ENCODE measurements at regions not wholly inside any gene's neighbourhood (a gene's known extent, or its start where the extent isn't known, plus 50 kb on each side); places are given as distances from the start of the nearest gene placed in this dataset.

DNA sequence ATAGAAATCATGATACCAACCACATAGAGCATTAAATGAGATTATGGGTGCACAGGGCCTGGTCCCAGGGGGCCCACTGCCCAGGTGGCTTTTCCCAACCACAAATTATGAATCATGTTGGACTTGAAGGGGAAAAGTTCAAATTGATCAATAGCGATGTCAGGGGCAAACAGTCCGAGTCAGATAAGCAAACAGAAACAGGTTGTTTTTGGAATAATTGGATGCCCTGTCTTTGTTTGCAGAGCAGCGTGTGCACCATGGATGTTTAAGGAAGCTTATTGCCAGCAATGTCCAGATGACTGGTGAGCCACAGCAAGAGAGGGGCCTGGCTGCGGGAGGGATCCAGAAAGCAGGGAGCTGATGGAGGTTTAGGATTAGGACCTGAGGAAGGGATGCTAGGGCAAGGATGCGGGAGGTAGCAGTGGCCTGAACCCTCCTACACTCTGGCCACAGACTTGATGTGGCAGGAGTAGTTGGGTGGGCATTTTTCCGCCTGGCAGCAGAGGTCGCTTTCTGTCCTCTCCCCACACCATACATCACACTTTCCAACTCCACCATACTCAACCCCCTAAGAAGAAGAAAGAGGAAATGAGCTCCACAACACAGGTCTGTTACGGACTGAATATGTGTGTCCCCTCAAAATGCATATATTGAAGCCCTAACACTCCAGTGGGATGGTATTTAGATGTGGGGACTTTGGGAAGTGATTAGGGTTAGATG is 266.4 kb upstream of the RPL38 start:
- TF ChIP-seq, protein P1, sequence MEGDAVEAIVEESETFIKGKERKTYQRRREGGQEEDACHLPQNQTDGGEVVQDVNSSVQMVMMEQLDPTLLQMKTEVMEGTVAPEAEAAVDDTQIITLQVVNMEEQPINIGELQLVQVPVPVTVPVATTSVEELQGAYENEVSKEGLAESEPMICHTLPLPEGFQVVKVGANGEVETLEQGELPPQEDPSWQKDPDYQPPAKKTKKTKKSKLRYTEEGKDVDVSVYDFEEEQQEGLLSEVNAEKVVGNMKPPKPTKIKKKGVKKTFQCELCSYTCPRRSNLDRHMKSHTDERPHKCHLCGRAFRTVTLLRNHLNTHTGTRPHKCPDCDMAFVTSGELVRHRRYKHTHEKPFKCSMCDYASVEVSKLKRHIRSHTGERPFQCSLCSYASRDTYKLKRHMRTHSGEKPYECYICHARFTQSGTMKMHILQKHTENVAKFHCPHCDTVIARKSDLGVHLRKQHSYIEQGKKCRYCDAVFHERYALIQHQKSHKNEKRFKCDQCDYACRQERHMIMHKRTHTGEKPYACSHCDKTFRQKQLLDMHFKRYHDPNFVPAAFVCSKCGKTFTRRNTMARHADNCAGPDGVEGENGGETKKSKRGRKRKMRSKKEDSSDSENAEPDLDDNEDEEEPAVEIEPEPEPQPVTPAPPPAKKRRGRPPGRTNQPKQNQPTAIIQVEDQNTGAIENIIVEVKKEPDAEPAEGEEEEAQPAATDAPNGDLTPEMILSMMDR (IDR thresholded peaks at IDR 0.05; ENCODE audit: low read depth, low read length), result no peak
- DNase-seq (ENCODE audit: extremely low read depth, low read depth), result no peak

DNA sequence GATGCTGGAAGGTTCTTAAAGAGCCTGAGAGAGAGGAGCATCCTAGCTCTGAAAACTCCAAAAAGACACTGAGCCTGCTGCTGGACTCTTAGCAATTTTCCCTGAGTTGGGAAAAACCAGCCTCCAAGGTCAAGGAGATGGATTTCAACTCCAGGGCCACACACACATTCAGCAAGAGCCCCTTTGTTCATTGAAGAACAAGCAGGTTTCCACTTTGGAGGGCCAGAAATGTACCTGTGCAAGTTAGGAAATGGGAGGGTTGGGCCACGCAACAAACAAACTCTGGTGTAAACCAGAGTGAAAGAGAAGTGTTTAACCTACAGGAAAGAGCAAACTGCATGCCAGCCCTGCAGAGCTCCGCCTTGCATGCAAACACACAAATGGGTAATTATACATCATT is 264.8 kb upstream of the RPL38 start:
- TF ChIP-seq, protein P1 (IDR thresholded peaks at IDR 0.05; ENCODE audit: low read depth, low read length), result no peak
- no peak for DNase-seq (ENCODE audit: extremely low read depth, low read depth)

DNA sequence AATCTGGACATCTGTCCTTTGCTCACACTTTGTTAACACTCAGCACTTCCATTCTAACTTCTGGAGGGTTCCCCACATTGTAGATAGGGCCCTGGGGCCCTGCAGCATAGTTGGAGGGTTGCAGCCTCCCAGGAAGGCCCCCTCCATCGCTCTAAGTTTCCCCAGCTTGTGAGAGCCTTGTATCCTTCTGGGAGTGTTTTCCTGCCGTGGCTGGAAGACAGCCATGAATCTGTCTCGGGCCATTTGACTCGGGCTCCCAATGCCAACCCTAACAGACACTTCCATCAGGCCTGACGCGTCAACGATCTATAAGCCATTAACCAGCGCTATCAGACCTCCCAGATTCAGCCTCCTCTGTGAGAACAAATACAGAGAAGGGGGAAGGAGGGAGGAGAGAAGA is 263.7 kb upstream of the RPL38 start:
- TF ChIP-seq, protein P1 (IDR thresholded peaks at IDR 0.05; ENCODE audit: low read depth, low read length), result no peak
- DNase-seq (ENCODE audit: extremely low read depth, low read depth), result no peak

DNA sequence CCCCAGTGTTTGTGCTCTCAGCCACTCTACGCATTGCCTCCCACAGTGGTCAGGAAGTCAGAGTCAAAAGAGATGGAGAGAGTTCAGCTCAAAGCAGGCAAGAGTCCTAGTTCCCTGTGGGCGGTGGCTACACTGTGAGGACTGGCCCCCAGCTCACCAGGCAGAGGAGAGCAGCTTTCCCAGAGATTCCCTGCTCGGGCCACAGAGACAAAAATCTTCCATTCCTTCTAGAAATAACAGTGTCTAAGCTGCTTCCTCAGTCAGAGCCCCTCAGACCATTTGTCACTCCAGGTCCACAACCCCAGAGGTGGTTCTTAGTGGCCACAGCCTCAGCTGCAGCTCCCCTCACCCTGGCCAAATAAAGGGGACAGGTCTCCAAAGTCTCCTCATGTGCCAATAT is 263.0 kb upstream of the RPL38 start:
- TF ChIP-seq, protein P1 (IDR thresholded peaks at IDR 0.05; ENCODE audit: low read depth, low read length), result no peak
- DNase-seq (ENCODE audit: extremely low read depth, low read depth), result no peak

DNA sequence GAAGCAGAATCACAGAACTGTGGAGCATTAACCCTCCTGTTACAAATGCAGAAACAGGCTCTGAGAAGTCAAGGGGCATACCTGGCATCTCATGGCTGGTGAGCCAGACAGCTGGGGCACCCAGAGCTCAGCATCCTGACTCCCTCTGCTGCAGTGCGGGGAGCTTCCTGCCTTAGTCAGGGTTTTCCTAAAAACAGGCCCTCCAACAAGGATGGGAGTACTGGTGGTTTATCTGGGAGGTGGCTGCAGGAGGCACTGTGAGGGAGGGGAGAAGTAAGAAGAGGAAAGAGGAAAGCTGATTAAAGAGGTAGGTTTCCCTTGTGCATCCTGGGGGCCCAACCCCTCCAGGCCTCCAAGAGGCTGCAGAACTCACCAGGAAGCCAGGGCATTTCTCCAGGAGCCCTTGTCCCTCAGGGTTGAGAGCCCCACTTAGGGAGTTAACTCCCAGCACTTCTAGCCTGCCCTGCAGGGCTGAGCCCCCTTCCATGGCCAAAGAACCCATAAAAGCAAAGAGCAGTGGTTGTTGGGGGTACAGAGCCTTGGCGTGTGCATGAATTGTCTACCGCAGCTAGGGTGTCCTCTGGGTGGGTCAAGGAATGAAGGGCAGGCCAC is 261.5 kb upstream of the RPL38 start:
- no peak for DNase-seq (ENCODE audit: extremely low read depth, low read depth)
- TF ChIP-seq, protein P1 (IDR thresholded peaks at IDR 0.05; ENCODE audit: low read depth, low read length), result no peak

DNA sequence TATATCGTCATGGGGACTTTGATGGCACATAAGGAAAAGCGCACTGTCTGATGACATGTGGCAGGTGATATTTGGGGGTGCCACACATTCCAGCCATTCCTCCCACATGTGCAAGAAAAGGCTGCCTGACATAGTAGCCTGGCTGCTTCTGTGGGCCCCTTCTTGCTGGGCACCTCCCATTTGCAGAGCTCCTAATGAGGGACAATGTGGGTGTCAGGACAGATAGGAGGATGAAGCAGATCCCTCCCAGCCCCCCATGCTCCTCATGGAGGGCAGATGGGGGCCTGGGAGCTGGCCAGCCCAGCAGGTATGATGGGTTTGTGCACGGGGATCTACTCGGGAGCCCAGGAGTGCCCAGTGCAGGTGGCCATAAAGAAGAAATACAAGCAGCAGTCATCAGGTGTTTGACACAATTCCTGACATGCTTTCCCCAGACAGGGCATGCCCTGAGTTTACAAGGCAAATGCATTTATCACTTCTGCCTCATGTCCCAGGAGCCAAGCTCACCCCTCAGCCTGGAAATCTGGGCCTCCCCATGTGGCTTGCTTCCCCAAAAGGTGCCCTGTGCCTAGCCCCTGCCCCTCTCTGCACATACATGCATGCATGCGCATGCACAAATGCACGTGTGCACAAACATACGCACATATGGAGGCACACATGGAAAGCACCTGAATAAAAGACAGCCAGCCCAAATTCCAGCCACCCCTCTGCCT is 260.6 kb upstream of the RPL38 start:
- TF ChIP-seq, protein P1 (IDR thresholded peaks at IDR 0.05; ENCODE audit: low read depth, low read length), result no peak
- no peak for DNase-seq (ENCODE audit: extremely low read depth, low read depth)
